ENCODE measurements at regions not wholly inside any gene's neighbourhood (a gene's known extent, or its start where the extent isn't known, plus 50 kb on each side); places are given as distances from the start of the nearest gene placed in this dataset.
"Not testable (repeated sequence)": the region's sequence is repeated elsewhere in the genome, so short reads cannot be mapped to it uniquely, and the experiment has no call there.

GRCh38 chr10:51006686-51007085, 67.6 kb upstream of the PRKG1 start:
- TF ChIP-seq, protein P1, sequence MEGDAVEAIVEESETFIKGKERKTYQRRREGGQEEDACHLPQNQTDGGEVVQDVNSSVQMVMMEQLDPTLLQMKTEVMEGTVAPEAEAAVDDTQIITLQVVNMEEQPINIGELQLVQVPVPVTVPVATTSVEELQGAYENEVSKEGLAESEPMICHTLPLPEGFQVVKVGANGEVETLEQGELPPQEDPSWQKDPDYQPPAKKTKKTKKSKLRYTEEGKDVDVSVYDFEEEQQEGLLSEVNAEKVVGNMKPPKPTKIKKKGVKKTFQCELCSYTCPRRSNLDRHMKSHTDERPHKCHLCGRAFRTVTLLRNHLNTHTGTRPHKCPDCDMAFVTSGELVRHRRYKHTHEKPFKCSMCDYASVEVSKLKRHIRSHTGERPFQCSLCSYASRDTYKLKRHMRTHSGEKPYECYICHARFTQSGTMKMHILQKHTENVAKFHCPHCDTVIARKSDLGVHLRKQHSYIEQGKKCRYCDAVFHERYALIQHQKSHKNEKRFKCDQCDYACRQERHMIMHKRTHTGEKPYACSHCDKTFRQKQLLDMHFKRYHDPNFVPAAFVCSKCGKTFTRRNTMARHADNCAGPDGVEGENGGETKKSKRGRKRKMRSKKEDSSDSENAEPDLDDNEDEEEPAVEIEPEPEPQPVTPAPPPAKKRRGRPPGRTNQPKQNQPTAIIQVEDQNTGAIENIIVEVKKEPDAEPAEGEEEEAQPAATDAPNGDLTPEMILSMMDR (IDR thresholded peaks at IDR 0.05; ENCODE audit: low read depth, low read length) = no peak

GRCh38 chr10:51007781-51008180, 66.5 kb upstream of the PRKG1 start:
- TF ChIP-seq, protein P1 (IDR thresholded peaks at IDR 0.05; ENCODE audit: low read depth, low read length) = no peak
- H3K4me3 ChIP-seq (ENCODE audit: low read depth, low read length) = no peak overlapping the region

More at GRCh38 chr10:51006686-51007085, 67.6 kb upstream of the PRKG1 start:
- H3K4me3 ChIP-seq (ENCODE audit: low read depth, low read length) = no peak overlapping the region

- no peak overlapping the region for H3K4me3 ChIP-seq (ENCODE audit: low read depth, low read length)
Measured at GRCh38 chr10:51008346-51008745, 65.9 kb upstream of the PRKG1 start.

GRCh38 chr10:51010977-51011376, 63.3 kb upstream of the PRKG1 start:
- TF ChIP-seq, protein P1 (IDR thresholded peaks at IDR 0.05; ENCODE audit: low read depth, low read length) = peak; percentile 72
- H3K4me3 ChIP-seq (ENCODE audit: low read depth, low read length) = no peak overlapping the region

More at GRCh38 chr10:51008346-51008745, 65.9 kb upstream of the PRKG1 start:
- TF ChIP-seq, protein P1 (IDR thresholded peaks at IDR 0.05; ENCODE audit: low read depth, low read length) = no peak

GRCh38 chr10:51012073-51012472, 62.2 kb upstream of the PRKG1 start:
- H3K4me3 ChIP-seq (ENCODE audit: low read depth, low read length) = no peak overlapping the region
- TF ChIP-seq, protein P1 (IDR thresholded peaks at IDR 0.05; ENCODE audit: low read depth, low read length) = no peak

- TF ChIP-seq, protein P1 (IDR thresholded peaks at IDR 0.05; ENCODE audit: low read depth, low read length) = no peak
Measured at GRCh38 chr10:51014680-51015389, 59.5 kb upstream of the PRKG1 start.

DNA sequence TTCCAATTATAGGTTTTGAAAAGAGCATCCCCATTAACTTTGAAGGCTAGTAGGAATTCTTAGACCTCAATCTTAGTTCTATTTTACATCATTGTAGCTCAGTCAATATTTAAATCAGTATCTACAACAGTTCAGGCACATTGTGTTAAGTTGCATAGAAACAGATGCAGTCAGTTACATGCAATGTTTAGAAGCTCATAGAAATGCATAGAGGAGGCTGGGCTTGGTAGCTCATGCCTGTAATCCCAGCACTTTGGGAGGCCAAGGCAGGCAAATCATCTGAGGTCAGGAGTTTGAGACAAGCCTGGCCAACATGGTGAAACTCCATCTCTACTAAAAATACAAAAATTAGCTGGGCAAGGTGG, 58.9 kb upstream of the PRKG1 start:
- not testable (repeated sequence) for H3K4me3 ChIP-seq (ENCODE audit: low read depth, low read length)

More at GRCh38 chr10:51014680-51015389, 59.5 kb upstream of the PRKG1 start:
- H3K4me3 ChIP-seq (ENCODE audit: low read depth, low read length) = no peak overlapping the region

- no peak overlapping the region for H3K4me3 ChIP-seq (ENCODE audit: low read depth, low read length)
- TF ChIP-seq, protein P1 (IDR thresholded peaks at IDR 0.05; ENCODE audit: low read depth, low read length) = no peak
Measured at GRCh38 chr10:51020200-51020599, 54.1 kb upstream of the PRKG1 start.

All from WI38 (cell line).